H9 (cell line): ENCODE measurements at regions not wholly inside any gene's neighbourhood (a gene's known extent, or its start where the extent isn't known, plus 50 kb on each side); places are given as distances from the start of the nearest gene placed in this dataset.
A peak's percentile ranks its signal among the peaks of the same experiment; 100 is the strongest.

Experiments used
- DNase-seq: peaks from one replicate; pipeline ENCODE4 v3.0.0-alpha.2; 2017
- H2AFZ ChIP-seq: one replicate; pipeline ENCODE4 v1.6.1; 2013; ENCODE audit warnings: mild to moderate bottlenecking, low read length, control low read depth, moderate library complexity
- H2AK5ac ChIP-seq: 2 replicates; pipeline ENCODE4 v1.6.1; 2013; ENCODE audit warnings: low read length, control low read depth, mixed read lengths; ENCODE audit not compliant: insufficient read length
- H2BK120ac ChIP-seq: one replicate; pipeline ENCODE4 v1.6.1; 2013; ENCODE audit warnings: low read depth, mild to moderate bottlenecking, low read length, control low read depth, inconsistent platforms; ENCODE audit not compliant: poor library complexity, severe bottlenecking
- H2BK12ac ChIP-seq: 2 replicates; pipeline ENCODE4 v1.6.1; 2013; ENCODE audit warnings: low read length, control low read depth, mixed read lengths, low read depth; ENCODE audit not compliant: insufficient read length
- H2BK15ac ChIP-seq: 2 replicates; pipeline ENCODE4 v1.6.1; 2013; ENCODE audit warnings: low read depth, low read length, control low read depth
- H2BK20ac ChIP-seq: one replicate; pipeline ENCODE4 v1.6.1; 2013; ENCODE audit warnings: low read depth, mild to moderate bottlenecking, low read length, control low read depth, inconsistent platforms; ENCODE audit not compliant: poor library complexity, severe bottlenecking
- H2BK5ac ChIP-seq: 2 replicates; pipeline ENCODE4 v1.6.1; 2013; ENCODE audit warnings: low read length, control low read depth, mixed read lengths; ENCODE audit not compliant: insufficient read length
- H3K14ac ChIP-seq: 2 replicates; pipeline ENCODE4 v1.6.1; 2013; ENCODE audit warnings: low read length, control low read depth; ENCODE audit not compliant: insufficient read depth
- H3K18ac ChIP-seq: 2 replicates; pipeline ENCODE4 v1.6.1; 2013; ENCODE audit warnings: low read depth, mild to moderate bottlenecking, mixed read lengths, low read length, control low read depth; ENCODE audit not compliant: insufficient read length
- H3K23ac ChIP-seq: 2 replicates; pipeline ENCODE4 v1.6.1; 2013; ENCODE audit warnings: low read length, control low read depth, mixed read lengths, low read depth; ENCODE audit not compliant: insufficient read length
- H3K23me2 ChIP-seq: 2 replicates; pipeline ENCODE4 v1.6.1; 2013; ENCODE audit warnings: low read depth, mild to moderate bottlenecking, mixed read lengths, low read length, control low read depth; ENCODE audit not compliant: insufficient read length, poor library complexity, severe bottlenecking
- H3K27ac ChIP-seq: 2 replicates; pipeline ENCODE4 v1.5.1; 2013; ENCODE audit warnings: low read length, control low read depth, mixed read lengths, low read depth; ENCODE audit not compliant: insufficient read length
- H3K27me3 ChIP-seq: 2 replicates; pipeline ENCODE4 v1.6.1; 2013; ENCODE audit warnings: low read length, control low read depth, inconsistent platforms; ENCODE audit not compliant: insufficient read depth
- H3K4ac ChIP-seq: 2 replicates; pipeline ENCODE4 v1.6.1; 2013; ENCODE audit warnings: low read depth, mild to moderate bottlenecking, control low read depth, inconsistent platforms, low read length, moderate library complexity
- H3K4me1 ChIP-seq: 2 replicates; pipeline ENCODE4 v1.6.1; 2013; ENCODE audit warnings: low read length, control low read depth, inconsistent platforms; ENCODE audit not compliant: insufficient read depth
- H3K4me2 ChIP-seq: 2 replicates; pipeline ENCODE4 v1.6.1; 2013; ENCODE audit warnings: low read length, control low read depth, mixed read lengths; ENCODE audit not compliant: insufficient read length, insufficient read depth
- H3K56ac ChIP-seq: 2 replicates; pipeline ENCODE4 v1.6.1; 2013; ENCODE audit warnings: low read depth, mild to moderate bottlenecking, mixed read lengths, low read length, control low read depth; ENCODE audit not compliant: insufficient read length
- H3K79me1 ChIP-seq: 2 replicates; pipeline ENCODE4 v1.6.1; 2013; ENCODE audit warnings: low read depth, mild to moderate bottlenecking, moderate library complexity, low read length, control low read depth, inconsistent platforms; ENCODE audit not compliant: insufficient read depth, poor library complexity, severe bottlenecking
- H3K79me2 ChIP-seq: 2 replicates; pipeline ENCODE4 v1.6.1; 2013; ENCODE audit warnings: low read length, control low read depth, inconsistent platforms; ENCODE audit not compliant: insufficient read depth
- H3K9ac ChIP-seq: 2 replicates; pipeline ENCODE4 v1.6.1; 2013; ENCODE audit warnings: low read length, control low read depth, mixed read lengths; ENCODE audit not compliant: insufficient read length; ENCODE audit errors: extremely low read depth
- H3K9me3 ChIP-seq: one replicate; pipeline ENCODE4 v1.6.1; 2013; ENCODE audit warnings: low read depth, low read length, inconsistent platforms; ENCODE audit not compliant: control insufficient read depth
- H3T11ph ChIP-seq: one replicate; pipeline ENCODE4 v1.6.1; 2013; ENCODE audit warnings: mild to moderate bottlenecking, low read length, control low read depth, inconsistent platforms
- H4K20me1 ChIP-seq: one replicate; pipeline ENCODE4 v1.6.1; 2013; ENCODE audit not compliant: control insufficient read depth, insufficient read length, insufficient read depth
- H4K5ac ChIP-seq: 2 replicates; pipeline ENCODE4 v1.6.1; 2013; ENCODE audit warnings: low read depth, mild to moderate bottlenecking, mixed read lengths, low read length, control low read depth; ENCODE audit not compliant: insufficient read length
- H4K8ac ChIP-seq: replicated peaks from 2 replicates; pipeline ENCODE4 v1.6.1; 2013; ENCODE audit warnings: low read length, control low read depth, mixed read lengths, low read depth; ENCODE audit not compliant: insufficient read length
- H4K91ac ChIP-seq: 2 replicates; pipeline ENCODE4 v1.6.1; 2013; ENCODE audit warnings: low read depth, mild to moderate bottlenecking, moderate library complexity, mixed read lengths, low read length, control low read depth; ENCODE audit not compliant: insufficient read length
- H3K27ac Mint-ChIP-seq, 3 experiments: 2 replicates in 2 of 3; 3 replicates in 1 of 3; pipeline ENCODE4 v1.8.0; 2020 to 2021; ENCODE audit warnings: mixed read lengths in 3 of 3, mild to moderate bottlenecking in 1 of 3, moderate library complexity in 1 of 3
- H3K27me3 Mint-ChIP-seq: 2 replicates; pipeline ENCODE4 v1.8.0; 2021; ENCODE audit warnings: low read depth, mild to moderate bottlenecking, moderate library complexity, mixed read lengths
- H3K36me3 Mint-ChIP-seq, 3 experiments: 2 replicates in 2 of 3; 3 replicates in 1 of 3; pipeline ENCODE4 v1.8.0; 2020 to 2021; ENCODE audit warnings: low read depth in 3 of 3, mixed read lengths in 3 of 3; ENCODE audit not compliant: insufficient read depth in 1 of 3
- H3K4me1 Mint-ChIP-seq, 2 experiments: 2 replicates each; pipeline ENCODE4 v1.8.0; 2020; ENCODE audit warnings: mixed read lengths in 2 of 2
- H3K4me3 Mint-ChIP-seq, 2 experiments: 2 replicates in 1 of 2; 3 replicates in 1 of 2; pipeline ENCODE4 v1.8.0; 2020 to 2021; ENCODE audit warnings: mild to moderate bottlenecking in 2 of 2, mixed read lengths in 2 of 2, moderate library complexity in 1 of 2
- H3K9me3 Mint-ChIP-seq, 2 experiments: 2 replicates in 1 of 2; 3 replicates in 1 of 2; pipeline ENCODE4 v1.8.0; 2020; ENCODE audit warnings: mild to moderate bottlenecking in 2 of 2, mixed read lengths in 2 of 2, moderate library complexity in 1 of 2
- WGBS: extraction: QIAGEN DNeasy Blood & Tissue Kit; methylation state at CpG from one replicate; pipeline ENCODE4 v1.1.7; 2013; ENCODE audit warnings: missing lambda C conversion rate, low lambda C conversion rate, mixed read lengths; ENCODE audit not compliant: insufficient read length; ENCODE audit errors: extremely low coverage; 5-methylcytosine and 5-hydroxymethylcytosine counted together
- TF ChIP-seq, protein P1 (sequence below): fragments of 200-600 bp; sonication (generic); conservative IDR thresholded peaks from 3 replicates; pipeline ENCODE4 v1.8.0; 2021; ENCODE audit warnings: antibody characterized with exemption, mild to moderate bottlenecking

DNA sequence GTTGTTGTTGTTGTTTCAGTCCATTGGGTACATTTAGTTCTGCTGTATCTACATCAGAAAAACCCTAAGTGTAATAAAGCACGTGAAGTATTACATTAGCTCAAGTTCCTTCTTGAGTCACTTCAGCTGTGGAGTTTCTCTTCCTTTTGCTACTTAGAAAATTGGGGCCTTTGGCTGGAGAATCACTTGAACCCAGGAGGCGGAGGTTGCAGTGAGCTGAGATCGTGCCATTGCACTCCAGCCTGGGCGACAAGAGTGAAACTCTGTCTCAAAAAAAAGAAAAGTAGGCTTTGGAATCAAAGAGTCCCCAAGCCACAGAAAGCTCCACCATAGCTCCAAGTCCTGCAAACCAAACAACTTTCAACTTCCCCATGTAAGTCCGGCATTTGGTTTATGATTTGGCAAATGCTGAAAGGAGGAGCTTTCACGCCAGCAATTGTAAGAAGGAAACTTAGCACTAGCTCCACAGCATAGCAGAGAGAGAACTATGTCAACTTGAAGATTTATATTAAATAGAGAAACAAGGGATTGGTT, 56.5 kb upstream of the RNF144B start:
- no peaks in the 10 kb centered on the region for H3K23me2 ChIP-seq
- no peak overlapping the region for H2AFZ ChIP-seq
- no peak overlapping the region for H2BK120ac ChIP-seq
- H3K4me2 ChIP-seq: no peak overlapping the region
- no peaks in the 10 kb centered on the region; a peak in 1 of 7 replicates for H3K36me3 Mint-ChIP-seq
- H3K79me2 ChIP-seq: no peaks in the 10 kb centered on the region
- no peak overlapping the region for H4K91ac ChIP-seq
- H2BK12ac ChIP-seq: no peak overlapping the region
- no peak overlapping the region for H4K5ac ChIP-seq
- no peak overlapping the region for H3K9ac ChIP-seq
- H2BK20ac ChIP-seq: no peak overlapping the region
- H2BK15ac ChIP-seq: no peak overlapping the region
- TF ChIP-seq, protein P1, sequence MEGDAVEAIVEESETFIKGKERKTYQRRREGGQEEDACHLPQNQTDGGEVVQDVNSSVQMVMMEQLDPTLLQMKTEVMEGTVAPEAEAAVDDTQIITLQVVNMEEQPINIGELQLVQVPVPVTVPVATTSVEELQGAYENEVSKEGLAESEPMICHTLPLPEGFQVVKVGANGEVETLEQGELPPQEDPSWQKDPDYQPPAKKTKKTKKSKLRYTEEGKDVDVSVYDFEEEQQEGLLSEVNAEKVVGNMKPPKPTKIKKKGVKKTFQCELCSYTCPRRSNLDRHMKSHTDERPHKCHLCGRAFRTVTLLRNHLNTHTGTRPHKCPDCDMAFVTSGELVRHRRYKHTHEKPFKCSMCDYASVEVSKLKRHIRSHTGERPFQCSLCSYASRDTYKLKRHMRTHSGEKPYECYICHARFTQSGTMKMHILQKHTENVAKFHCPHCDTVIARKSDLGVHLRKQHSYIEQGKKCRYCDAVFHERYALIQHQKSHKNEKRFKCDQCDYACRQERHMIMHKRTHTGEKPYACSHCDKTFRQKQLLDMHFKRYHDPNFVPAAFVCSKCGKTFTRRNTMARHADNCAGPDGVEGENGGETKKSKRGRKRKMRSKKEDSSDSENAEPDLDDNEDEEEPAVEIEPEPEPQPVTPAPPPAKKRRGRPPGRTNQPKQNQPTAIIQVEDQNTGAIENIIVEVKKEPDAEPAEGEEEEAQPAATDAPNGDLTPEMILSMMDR: no peak
- no peak overlapping the region for H3K56ac ChIP-seq
- no peaks in the 10 kb centered on the region for H3K79me1 ChIP-seq
- H3K27me3 ChIP-seq: no peaks in the 10 kb centered on the region
- no peak overlapping the region for H2BK5ac ChIP-seq
- H3K23ac ChIP-seq: no peak overlapping the region
- no CpG with 5 or more reads among the region's 6 CpGs for WGBS
- no peak overlapping the region for H2AK5ac ChIP-seq
- no peak overlapping the region for H3K14ac ChIP-seq
- no peak overlapping the region for H3K18ac ChIP-seq
- peaks cover 1 to 4% of the 10 kb centered on the region in 2 experiments; a peak in 2 of 5 replicates for H3K9me3 Mint-ChIP-seq
- no peak overlapping the region for H3K4me3 Mint-ChIP-seq
- DNase-seq: no peak
- H3K27me3 Mint-ChIP-seq: no peaks in the 10 kb centered on the region
- H3K27ac ChIP-seq: no peak overlapping the region
- peaks cover 22 to 28% of the 10 kb centered on the region in 2 experiments for H3K4me1 Mint-ChIP-seq
- no peak overlapping the region for H3T11ph ChIP-seq
- peak overlapping the region in 1 of 3 experiments; percentile 25; a peak in 1 of 7 replicates for H3K27ac Mint-ChIP-seq
- no peaks in the 10 kb centered on the region for H3K4me1 ChIP-seq
- H3K9me3 ChIP-seq: no peaks in the 10 kb centered on the region
- no peaks in the 10 kb centered on the region for H4K20me1 ChIP-seq
- H3K4ac ChIP-seq: no peak overlapping the region
- H4K8ac ChIP-seq: no peak overlapping the region
